ENCODE measurements at regions not wholly inside any gene's neighbourhood (a gene's known extent, or its start where the extent isn't known, plus 50 kb on each side); places are given as distances from the start of the nearest gene placed in this dataset.
"Not testable (repeated sequence)": the region's sequence is repeated elsewhere in the genome, so short reads cannot be mapped to it uniquely, and the experiment has no call there.

DNA sequence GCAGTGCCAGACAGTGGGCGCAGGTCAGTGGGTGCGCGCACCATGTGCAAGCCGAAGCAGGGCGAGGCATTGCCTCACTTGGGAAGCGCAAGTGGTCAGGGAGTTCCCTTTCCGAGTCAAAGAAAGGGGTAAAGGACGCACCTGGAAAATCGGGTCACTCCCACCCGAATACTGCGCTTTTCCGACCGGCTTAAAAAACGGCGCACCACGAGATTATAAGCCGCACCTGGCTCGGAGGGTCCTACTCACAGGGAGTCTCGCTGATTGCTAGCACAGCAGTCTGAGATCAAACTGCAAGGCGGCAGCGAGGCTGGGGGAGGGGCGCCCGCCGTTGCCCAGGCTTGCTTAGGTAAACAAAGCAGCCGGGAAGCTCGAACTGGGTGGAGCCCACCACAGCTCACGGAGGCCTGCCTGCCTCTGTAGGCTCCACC, 77.9 kb downstream of the NR4A2 start:
- Mint-ChIP-seq H3K36me3 (ENCODE audit: insufficient read depth) (peaks cover 20% of the 10 kb centered on the region), H3K9me3 (ENCODE audit: low read depth) (peaks cover 22% of the 10 kb centered on the region), H3K4me3 (ENCODE audit: low read depth) (peak overlapping the region; percentile 96), H3K27ac (peak overlapping the region; percentile 100)
- H3K4me1 Mint-ChIP-seq (ENCODE audit: low read depth); H3K27me3 Mint-ChIP-seq: not testable (repeated sequence)
- DNase-seq (ENCODE audit: low spot score, unreplicated experiment) = peak; percentile 9

DNA sequence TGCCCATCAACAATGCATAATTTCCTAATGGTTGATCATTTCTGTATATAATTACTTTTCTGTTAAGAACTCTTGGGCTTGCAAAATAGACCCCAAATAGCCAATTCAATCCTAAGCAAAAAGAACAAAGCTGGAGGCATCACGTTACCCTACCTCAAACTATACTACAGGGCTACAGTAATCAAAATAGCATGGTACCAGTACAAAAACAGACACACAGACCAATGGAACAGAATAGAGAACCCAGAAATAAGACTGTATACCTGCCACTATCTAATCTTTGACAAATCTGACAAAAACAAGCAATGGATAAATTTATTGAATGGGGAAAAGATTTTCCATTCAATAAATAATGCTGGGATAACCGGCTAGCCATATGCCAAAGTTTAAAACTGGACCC, 78.8 kb downstream of the NR4A2 start:
- no peak for DNase-seq (ENCODE audit: low spot score, unreplicated experiment)
- Mint-ChIP-seq H3K4me3 (ENCODE audit: low read depth) (peak overlapping the region; percentile 96), H3K27me3 (no peaks in the 10 kb centered on the region), H3K27ac (peak overlapping the region; percentile 100), H3K36me3 (ENCODE audit: insufficient read depth) (peaks cover 24% of the 10 kb centered on the region), H3K4me1 (ENCODE audit: low read depth) (peaks cover 4% of the 10 kb centered on the region), H3K9me3 (ENCODE audit: low read depth) (peaks cover 22% of the 10 kb centered on the region)
- TF ChIP-seq, protein P1, sequence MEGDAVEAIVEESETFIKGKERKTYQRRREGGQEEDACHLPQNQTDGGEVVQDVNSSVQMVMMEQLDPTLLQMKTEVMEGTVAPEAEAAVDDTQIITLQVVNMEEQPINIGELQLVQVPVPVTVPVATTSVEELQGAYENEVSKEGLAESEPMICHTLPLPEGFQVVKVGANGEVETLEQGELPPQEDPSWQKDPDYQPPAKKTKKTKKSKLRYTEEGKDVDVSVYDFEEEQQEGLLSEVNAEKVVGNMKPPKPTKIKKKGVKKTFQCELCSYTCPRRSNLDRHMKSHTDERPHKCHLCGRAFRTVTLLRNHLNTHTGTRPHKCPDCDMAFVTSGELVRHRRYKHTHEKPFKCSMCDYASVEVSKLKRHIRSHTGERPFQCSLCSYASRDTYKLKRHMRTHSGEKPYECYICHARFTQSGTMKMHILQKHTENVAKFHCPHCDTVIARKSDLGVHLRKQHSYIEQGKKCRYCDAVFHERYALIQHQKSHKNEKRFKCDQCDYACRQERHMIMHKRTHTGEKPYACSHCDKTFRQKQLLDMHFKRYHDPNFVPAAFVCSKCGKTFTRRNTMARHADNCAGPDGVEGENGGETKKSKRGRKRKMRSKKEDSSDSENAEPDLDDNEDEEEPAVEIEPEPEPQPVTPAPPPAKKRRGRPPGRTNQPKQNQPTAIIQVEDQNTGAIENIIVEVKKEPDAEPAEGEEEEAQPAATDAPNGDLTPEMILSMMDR (IDR thresholded peaks at IDR 0.05; ENCODE audit: unreplicated experiment) = no peak

DNA sequence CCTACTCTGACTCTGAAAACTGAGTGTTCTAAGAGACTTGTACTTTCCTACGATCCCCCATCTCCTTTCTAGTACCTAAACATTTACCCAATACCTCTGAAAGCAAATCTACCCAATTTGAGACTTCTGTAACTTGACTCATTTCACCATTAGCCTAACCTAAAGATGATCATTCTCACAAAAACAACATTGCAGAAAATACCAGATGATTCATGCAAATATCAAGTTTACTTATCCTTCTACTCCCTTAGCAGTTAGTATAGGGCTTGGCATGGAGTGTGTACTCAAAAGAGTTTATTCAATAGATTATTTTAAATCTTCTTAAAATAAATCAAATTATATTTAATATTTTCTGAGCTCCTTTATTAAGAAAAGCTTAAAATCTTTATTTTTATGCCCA, 89.6 kb downstream of the NR4A2 start:
- Mint-ChIP-seq H3K27me3 (no peaks in the 10 kb centered on the region), H3K27ac (no peak overlapping the region), H3K36me3 (ENCODE audit: insufficient read depth) (peaks cover 4% of the 10 kb centered on the region), H3K9me3 (ENCODE audit: low read depth) (peaks cover 3% of the 10 kb centered on the region), H3K4me3 (ENCODE audit: low read depth) (no peak overlapping the region), H3K4me1 (ENCODE audit: low read depth) (peaks cover 2% of the 10 kb centered on the region)
- DNase-seq (ENCODE audit: low spot score, unreplicated experiment) = no peak
- TF ChIP-seq, protein P1 (IDR thresholded peaks at IDR 0.05; ENCODE audit: unreplicated experiment) = no peak

DNA sequence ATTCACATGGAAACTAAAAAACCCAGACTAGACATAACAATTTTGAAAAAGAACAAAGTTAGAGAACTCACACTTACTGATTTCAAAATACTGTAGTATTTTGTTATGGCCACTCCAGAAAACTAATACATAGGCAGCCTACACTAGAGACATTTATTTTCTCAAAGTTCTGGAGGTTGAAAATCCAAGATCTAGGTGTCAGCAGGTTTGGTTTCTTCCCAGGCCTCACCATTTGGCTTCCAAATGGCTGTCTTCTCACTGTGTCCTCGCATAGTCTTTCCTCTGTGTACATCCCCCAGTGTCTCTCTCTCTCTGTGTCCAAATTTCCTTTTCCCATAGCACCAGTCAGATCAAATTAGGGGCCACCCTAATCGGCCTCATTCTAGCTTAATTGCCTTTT, 95.0 kb downstream of the NR4A2 start:
- Mint-ChIP-seq H3K36me3 (ENCODE audit: insufficient read depth) (peaks cover 26% of the 10 kb centered on the region), H3K4me1 (ENCODE audit: low read depth) (peaks cover 2% of the 10 kb centered on the region), H3K9me3 (ENCODE audit: low read depth) (peaks cover 27% of the 10 kb centered on the region), H3K4me3 (ENCODE audit: low read depth) (no peak overlapping the region), H3K27me3 (no peaks in the 10 kb centered on the region), H3K27ac (no peak overlapping the region)
- no peak for DNase-seq (ENCODE audit: low spot score, unreplicated experiment)
- TF ChIP-seq, protein P1 (IDR thresholded peaks at IDR 0.05; ENCODE audit: unreplicated experiment) = no peak

DNA sequence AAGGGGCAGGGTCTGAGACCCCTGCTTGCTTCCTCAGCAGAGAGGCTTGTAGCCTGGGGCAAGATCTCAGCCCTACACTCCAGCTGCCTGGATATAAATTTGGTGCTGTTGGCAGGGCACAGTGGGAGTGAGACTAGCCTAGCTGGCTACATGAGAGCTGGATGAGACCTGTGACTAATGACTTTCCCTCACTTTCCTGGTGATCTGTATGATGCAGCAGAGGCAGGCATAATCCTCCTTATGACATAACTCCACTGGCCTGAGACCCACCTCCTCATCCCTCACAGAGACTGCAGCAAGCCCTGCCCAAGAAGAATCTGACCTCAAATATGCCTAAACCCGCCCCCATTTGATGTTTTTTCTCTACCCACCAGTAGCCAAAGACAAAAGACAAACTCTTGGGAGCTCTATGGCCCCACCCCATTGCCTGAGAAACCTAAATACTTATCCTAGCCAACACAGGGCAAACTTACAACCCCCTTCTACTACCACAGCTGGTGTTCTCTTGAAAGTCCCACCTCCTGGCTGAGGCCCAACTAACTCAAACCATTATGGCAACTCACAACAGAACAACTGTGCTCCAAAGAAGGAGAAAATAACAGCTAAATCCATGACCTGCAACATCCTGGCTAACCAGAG, 102.7 kb downstream of the NR4A2 start:
- H3K27ac Mint-ChIP-seq = peak overlapping the region; percentile 29
- peaks cover 42% of the 10 kb centered on the region for H3K36me3 Mint-ChIP-seq (ENCODE audit: insufficient read depth)
- DNase-seq (ENCODE audit: low spot score, unreplicated experiment) = no peak
- H3K9me3 Mint-ChIP-seq (ENCODE audit: low read depth) = peaks cover 49% of the 10 kb centered on the region
- TF ChIP-seq, protein P1 (IDR thresholded peaks at IDR 0.05; ENCODE audit: unreplicated experiment) = no peak
- H3K27me3 Mint-ChIP-seq = no peaks in the 10 kb centered on the region
- peaks cover 1% of the 10 kb centered on the region for H3K4me1 Mint-ChIP-seq (ENCODE audit: low read depth)
- H3K4me3 Mint-ChIP-seq (ENCODE audit: low read depth) = no peak overlapping the region

DNA sequence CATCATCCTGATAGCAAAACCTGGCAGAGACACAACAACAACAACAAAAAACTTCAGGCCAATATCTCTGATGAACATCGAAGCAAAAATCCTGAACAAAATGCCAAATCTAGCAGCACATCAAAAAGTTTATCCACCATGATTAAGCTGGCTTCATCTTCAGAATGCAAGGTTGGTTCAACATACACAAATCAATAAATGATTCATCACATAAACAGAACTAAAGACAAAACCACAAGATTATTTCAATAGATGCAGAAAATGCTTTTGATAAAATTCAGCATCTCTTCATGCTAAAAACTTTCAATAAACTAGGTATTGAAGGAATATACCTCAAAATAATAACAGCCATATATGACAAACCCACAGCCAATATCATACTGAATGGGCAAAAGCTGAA, 109.2 kb downstream of the NR4A2 start:
- H3K27ac Mint-ChIP-seq; DNase-seq (ENCODE audit: low spot score, unreplicated experiment); H3K4me1 Mint-ChIP-seq (ENCODE audit: low read depth); H3K27me3 Mint-ChIP-seq; H3K4me3 Mint-ChIP-seq (ENCODE audit: low read depth): not testable (repeated sequence)
- H3K36me3 Mint-ChIP-seq (ENCODE audit: insufficient read depth) = peaks cover 55% of the 10 kb centered on the region
- peaks cover 54% of the 10 kb centered on the region for H3K9me3 Mint-ChIP-seq (ENCODE audit: low read depth)

Data from progenitor cell of endocrine pancreas (in vitro differentiated cells).